ENCODE measurements at regions not wholly inside any gene's neighbourhood (a gene's known extent, or its start where the extent isn't known, plus 50 kb on each side); places are given as distances from the start of the nearest gene placed in this dataset.

DNA sequence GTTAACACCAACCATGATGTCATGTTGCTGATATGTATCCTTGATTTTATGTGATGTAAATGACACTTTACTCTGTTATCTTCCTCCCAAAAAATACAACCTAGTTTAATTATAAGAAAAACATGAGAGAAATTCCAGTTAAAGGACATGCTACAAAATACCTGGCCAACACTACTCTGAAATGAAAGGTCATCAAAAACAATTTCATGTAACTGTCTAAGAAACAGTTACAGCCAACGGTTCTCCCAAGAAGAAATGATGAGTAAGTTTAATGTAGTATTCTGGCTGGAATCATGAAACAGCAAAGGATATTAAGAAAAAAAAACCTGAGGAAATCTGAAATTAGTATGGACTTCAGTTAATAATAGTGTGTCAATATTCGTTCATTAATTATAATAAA lies 653.3 kb upstream of the FOXG1 start:
- ATAC-seq (ENCODE audit: low read depth in 2 of 2) (no peak), DNase-seq (no peak)
- Mint-ChIP-seq H3K27ac (no peak overlapping the region), H3K9me3 (peaks cover 0 to 4% (median 0%) of the 10 kb centered on the region in 7 donors), H3K4me3 (no peak overlapping the region), H3K36me3 (no peaks in the 10 kb centered on the region), H3K4me1 (no peaks in the 10 kb centered on the region), H3K27me3 (no peaks in the 10 kb centered on the region)

DNA sequence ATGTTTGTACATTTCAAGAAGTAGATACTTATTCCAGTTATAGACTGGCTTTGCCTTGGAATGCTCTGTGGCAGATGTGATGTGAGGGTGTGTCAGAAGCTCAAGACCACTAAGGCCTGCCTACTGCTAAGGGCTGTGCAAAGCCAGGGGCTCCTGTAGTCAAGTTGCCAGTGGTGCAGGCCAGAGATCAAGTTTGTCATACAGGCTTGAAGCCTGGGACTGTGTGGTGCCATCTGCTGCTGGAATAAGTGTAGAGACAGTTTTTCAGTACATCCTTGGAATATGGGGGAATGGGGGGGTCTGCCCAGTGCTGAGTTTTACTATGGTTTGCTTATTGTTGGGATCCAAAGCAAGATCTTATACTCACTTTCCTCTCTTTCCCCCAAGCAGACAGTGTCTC lies 649.9 kb upstream of the FOXG1 start:
- H3K4me3 Mint-ChIP-seq: no peak overlapping the region

DNA sequence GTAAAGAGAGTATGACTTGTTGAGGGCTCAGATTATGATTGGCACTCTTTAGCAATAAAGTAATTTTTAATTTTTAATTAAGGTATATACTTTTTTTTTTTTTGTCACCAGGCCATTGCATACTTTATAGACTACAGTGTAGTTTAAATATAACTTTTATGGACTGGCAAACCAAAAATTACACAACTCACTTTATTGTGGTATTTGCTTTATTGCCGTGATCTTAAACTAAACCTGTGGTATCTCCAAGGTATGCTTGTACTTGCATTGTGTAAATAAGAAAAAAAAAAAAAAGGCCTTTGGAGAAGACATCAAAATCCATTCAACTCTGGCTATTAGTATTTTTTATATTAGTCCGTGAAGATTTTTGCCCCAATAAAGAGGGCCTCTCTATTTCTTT lies 646.7 kb upstream of the FOXG1 start:
- Mint-ChIP-seq H3K9me3 (peaks cover 0 to 4% (median 0%) of the 10 kb centered on the region in 7 donors), H3K4me3 (no peak overlapping the region), H3K27ac (no peak overlapping the region), H3K27me3 (no peaks in the 10 kb centered on the region), H3K36me3 (no peaks in the 10 kb centered on the region), H3K4me1 (no peaks in the 10 kb centered on the region)
- no peak for ATAC-seq (ENCODE audit: low read depth in 2 of 2)
- DNase-seq: no peak

More for the DNA sequence above, 649.9 kb upstream of the FOXG1 start:
- ATAC-seq (ENCODE audit: low read depth in 2 of 2): no peak
- Mint-ChIP-seq H3K27me3 (no peaks in the 10 kb centered on the region), H3K36me3 (no peaks in the 10 kb centered on the region), H3K9me3 (peaks cover 0 to 1% (median 0%) of the 10 kb centered on the region in 7 donors), H3K4me1 (no peaks in the 10 kb centered on the region), H3K27ac (no peak overlapping the region)
- no peak for DNase-seq

DNA sequence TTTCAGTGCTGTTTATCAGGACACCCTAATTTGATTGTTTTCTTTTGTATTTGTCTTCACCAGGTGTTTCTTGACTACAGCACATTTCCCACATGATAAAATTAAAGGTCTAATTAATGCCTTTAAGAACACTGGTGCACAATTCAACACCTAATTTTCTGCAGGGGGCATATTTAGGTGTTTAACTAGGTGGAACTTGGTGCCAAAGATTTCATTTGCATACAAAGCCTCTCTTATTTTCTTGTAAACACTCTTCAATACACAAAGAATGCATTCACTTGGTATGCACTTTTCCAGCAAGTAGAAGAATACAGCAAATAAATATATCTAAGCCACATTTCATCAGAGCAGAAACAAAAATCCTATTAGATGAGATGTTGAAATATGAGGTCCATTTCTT lies 646.2 kb upstream of the FOXG1 start:
- peaks cover 0 to 4% (median 0%) of the 10 kb centered on the region in 7 donors for H3K9me3 Mint-ChIP-seq
- DNase-seq (no peak), ATAC-seq (ENCODE audit: low read depth in 2 of 2) (no peak)
- no peaks in the 10 kb centered on the region for H3K27me3 Mint-ChIP-seq
- H3K4me1 Mint-ChIP-seq: no peaks in the 10 kb centered on the region
- H3K4me3 Mint-ChIP-seq: no peak overlapping the region
- no peak overlapping the region for H3K27ac Mint-ChIP-seq
- no peaks in the 10 kb centered on the region for H3K36me3 Mint-ChIP-seq

DNA sequence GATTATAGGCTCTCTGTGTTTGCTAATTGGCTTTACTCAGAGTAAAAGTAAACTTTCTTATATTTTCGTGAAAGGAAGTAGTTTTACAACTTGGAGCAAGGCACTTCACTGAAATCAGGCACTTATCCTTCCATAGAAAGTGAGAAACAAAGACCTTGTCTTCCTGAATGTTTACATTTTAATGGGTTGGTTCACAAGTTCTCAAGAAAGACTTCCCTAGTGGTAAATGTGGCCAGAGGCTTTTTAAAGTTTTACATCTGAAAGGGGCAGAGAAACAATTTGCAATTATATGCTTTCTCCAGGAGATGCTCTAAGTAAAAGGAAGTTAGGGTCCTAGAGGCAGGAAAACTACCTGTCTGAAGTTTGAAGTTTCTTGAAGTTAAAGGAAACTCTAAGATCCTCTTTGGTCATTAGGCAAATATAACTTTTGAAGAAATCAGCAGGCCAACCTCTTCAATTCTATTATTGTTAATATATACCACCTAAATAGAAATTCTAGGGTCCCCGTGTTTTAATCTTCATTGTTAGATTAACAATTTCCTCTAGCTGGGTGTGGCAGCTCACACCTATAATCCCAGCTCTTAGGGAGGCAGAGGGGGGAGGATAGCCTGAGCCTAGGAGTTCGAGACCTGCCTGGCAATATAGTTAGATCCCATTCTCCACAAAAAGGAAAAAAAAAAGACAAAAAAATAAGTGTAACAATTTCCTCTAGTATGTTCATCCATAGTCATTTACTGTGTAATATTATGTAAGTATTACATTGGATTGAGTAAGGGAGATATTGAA lies 644.9 kb upstream of the FOXG1 start:
- ATAC-seq (ENCODE audit: low read depth in 2 of 2) (no peak), DNase-seq (no peak)
- no peaks in the 10 kb centered on the region for H3K36me3 Mint-ChIP-seq
- H3K4me3 Mint-ChIP-seq: no peak overlapping the region
- peaks cover 0 to 7% (median 2%) of the 10 kb centered on the region in 7 donors for H3K9me3 Mint-ChIP-seq
- no peaks in the 10 kb centered on the region for H3K4me1 Mint-ChIP-seq
- no peaks in the 10 kb centered on the region for H3K27me3 Mint-ChIP-seq
- no peak overlapping the region for H3K27ac Mint-ChIP-seq

DNA sequence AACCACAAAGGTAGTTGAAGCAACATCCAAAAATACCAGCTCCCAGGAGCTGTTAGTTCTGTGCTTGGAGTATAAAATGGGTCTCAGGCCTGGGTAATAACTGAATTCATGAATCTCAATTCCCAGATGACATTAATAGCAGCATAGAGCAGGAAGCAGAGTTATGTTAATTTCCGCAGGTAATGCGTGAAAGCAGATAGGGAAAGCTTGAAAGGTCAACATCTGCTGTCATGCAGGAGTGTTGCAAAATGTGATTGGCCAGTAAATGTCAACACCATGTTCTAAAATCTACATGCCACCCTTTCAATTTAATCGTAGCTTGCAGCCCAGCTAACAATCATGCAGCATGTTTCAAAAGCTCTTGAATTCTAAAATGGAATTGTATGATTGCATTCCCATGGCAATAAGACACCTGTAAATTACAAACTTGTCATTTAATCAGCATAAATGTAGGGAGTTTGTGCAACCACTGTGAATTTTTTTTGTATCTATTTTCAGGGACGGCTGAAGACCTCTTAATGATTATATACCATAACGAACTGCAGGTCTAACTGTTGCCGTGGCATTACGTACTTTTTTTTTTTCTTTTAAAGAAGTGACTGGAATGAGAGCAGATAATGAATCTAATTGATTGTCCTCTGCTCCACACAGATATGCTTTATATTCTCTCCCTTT lies 635.8 kb upstream of the FOXG1 start:
- peaks cover 3 to 24% (median 8%) of the 10 kb centered on the region in 7 donors for H3K9me3 Mint-ChIP-seq
- DNase-seq (no peak), ATAC-seq (ENCODE audit: low read depth in 2 of 2) (no peak)
- no peaks in the 10 kb centered on the region for H3K4me1 Mint-ChIP-seq
- no peak overlapping the region for H3K27ac Mint-ChIP-seq
- H3K4me3 Mint-ChIP-seq: no peak overlapping the region
- H3K36me3 Mint-ChIP-seq: no peaks in the 10 kb centered on the region
- H3K27me3 Mint-ChIP-seq: no peaks in the 10 kb centered on the region

DNA sequence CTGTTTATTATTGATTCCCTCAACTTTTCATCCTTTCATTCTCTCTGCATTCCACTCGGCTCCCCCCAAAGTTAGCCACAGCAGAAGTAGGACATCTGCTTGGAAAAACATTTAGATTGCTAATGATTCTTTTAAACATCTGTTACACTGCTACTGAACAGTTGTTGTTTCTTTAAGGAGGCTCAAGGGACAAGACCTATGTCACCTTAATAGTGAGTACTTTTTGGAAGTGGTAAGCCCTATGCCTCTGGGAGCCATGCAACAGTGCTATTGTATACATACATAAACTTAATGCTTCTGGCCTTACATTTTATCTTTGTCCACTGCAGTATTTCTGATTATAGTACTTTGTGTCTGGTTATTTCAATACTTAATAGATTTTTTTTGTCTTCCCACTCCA lies 628.2 kb upstream of the FOXG1 start:
- H3K27me3 Mint-ChIP-seq: no peaks in the 10 kb centered on the region

DNA sequence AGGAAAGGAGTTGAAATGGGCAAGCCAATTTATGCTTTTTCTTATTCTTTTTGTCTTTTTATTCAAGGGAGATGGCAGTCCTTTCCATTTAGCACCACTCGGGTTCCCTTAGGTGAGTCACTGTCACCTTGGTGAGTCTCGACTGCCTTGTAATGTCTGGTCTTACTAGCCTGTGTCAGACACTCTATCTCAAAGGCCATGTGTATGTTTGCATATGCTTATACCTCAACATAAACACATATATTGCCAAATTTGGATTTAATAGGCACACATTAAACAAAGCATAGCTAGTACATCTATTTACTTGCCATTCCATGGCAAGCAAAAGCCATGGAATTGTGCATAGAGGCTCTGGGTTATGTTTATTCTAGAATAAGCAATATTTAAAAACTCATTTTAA lies 624.9 kb upstream of the FOXG1 start:
- ATAC-seq (ENCODE audit: low read depth in 2 of 2) (no peak), DNase-seq (no peak)
- no peaks in the 10 kb centered on the region for H3K27me3 Mint-ChIP-seq
- H3K27ac Mint-ChIP-seq: no peak overlapping the region
- H3K36me3 Mint-ChIP-seq: no peaks in the 10 kb centered on the region
- no peak overlapping the region for H3K4me3 Mint-ChIP-seq
- peaks cover 0 to 5% (median 0%) of the 10 kb centered on the region in 7 donors for H3K9me3 Mint-ChIP-seq
- no peaks in the 10 kb centered on the region for H3K4me1 Mint-ChIP-seq

More for the DNA sequence above, 628.2 kb upstream of the FOXG1 start:
- ATAC-seq (ENCODE audit: low read depth in 2 of 2) (no peak), DNase-seq (no peak)
- H3K27ac Mint-ChIP-seq: no peak overlapping the region
- H3K4me1 Mint-ChIP-seq: no peaks in the 10 kb centered on the region
- H3K36me3 Mint-ChIP-seq: no peaks in the 10 kb centered on the region
- H3K4me3 Mint-ChIP-seq: no peak overlapping the region
- peaks cover 3 to 13% (median 5%) of the 10 kb centered on the region in 7 donors for H3K9me3 Mint-ChIP-seq

DNA sequence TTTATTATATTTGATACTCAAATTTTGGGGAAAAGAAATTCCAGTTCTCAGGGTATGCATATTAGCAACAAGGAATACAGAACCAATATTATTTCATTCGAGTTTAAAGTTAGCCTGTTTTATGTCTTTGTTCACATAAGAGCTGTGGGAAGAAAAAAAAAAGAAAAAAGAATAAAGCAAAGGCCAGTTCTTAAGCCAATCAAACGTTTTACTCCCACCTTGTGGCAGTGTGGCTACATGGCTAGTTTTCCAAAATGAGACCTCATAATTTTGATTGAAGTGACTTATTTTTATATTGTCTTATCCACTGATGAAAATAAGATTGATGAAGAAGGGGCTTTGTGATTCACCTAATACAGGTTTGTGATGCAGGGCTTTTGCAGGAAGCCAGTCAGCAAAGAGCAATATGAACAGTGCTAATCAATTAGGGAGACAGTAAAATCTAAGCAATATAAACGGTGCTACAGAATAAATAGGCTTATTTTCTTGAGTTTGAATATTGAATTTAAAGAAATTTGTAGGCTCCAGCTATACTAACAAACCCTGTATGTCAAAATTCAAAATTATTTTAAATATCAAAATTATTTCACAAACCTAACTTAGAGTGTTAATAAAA lies 624.1 kb upstream of the FOXG1 start:
- Mint-ChIP-seq H3K4me3 (no peak overlapping the region), H3K9me3 (peaks cover 0 to 5% (median 1%) of the 10 kb centered on the region in 7 donors), H3K4me1 (no peaks in the 10 kb centered on the region), H3K36me3 (no peaks in the 10 kb centered on the region), H3K27me3 (no peaks in the 10 kb centered on the region), H3K27ac (no peak overlapping the region)
- no peak for ATAC-seq (ENCODE audit: low read depth in 2 of 2)
- DNase-seq: no peak

DNA sequence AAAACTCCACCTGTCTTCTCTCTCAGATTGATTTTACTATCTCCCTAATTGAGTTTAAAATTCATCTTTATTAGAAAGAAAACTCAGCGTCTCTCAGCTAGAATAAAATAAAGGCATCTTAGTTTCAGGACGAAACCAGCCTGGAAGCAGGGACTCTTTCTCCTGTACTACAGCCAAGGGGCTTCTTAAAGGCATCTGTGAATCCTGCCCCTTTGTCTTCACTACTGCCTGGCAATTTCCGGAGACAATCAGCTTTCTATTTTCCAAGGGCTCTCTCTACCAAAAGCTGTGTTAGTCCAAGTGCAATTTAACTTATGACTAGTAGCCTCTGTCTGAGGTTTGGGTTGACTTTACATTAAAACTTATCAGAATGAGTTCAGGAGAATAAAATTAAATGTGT lies 623.3 kb upstream of the FOXG1 start:
- Mint-ChIP-seq H3K36me3 (no peaks in the 10 kb centered on the region), H3K9me3 (peaks cover 0 to 5% (median 1%) of the 10 kb centered on the region in 7 donors), H3K27ac (no peak overlapping the region), H3K27me3 (no peaks in the 10 kb centered on the region), H3K4me3 (no peak overlapping the region), H3K4me1 (no peaks in the 10 kb centered on the region)
- DNase-seq (no peak), ATAC-seq (ENCODE audit: low read depth in 2 of 2) (no peak)

DNA sequence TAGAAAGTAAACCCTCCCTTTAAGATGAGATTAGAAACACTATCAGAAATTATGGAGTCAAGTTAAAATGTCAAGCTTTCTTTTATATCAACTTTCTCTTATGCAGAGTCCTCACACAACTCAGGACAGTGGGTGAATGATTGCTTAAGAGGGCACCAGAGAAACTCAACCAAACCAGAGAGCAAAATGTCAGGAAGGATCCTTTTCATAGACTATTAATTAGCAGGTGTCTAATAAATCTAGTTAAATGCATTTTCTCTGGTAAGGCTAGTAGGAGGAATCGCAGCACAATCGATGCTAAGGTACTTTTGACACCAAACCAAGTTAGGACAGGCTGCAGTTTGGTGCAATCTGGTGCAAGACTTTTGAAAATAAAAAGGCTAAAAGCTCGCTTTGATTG lies 614.7 kb upstream of the FOXG1 start:
- H3K4me3 Mint-ChIP-seq: no peak overlapping the region
- no peak for DNase-seq
- no peaks in the 10 kb centered on the region for H3K4me1 Mint-ChIP-seq
- peaks cover 0 to 4% (median 1%) of the 10 kb centered on the region in 7 donors for H3K9me3 Mint-ChIP-seq
- no peak for ATAC-seq (ENCODE audit: low read depth in 2 of 2)
- no peaks in the 10 kb centered on the region for H3K36me3 Mint-ChIP-seq
- no peaks in the 10 kb centered on the region for H3K27me3 Mint-ChIP-seq
- no peak overlapping the region for H3K27ac Mint-ChIP-seq

DNA sequence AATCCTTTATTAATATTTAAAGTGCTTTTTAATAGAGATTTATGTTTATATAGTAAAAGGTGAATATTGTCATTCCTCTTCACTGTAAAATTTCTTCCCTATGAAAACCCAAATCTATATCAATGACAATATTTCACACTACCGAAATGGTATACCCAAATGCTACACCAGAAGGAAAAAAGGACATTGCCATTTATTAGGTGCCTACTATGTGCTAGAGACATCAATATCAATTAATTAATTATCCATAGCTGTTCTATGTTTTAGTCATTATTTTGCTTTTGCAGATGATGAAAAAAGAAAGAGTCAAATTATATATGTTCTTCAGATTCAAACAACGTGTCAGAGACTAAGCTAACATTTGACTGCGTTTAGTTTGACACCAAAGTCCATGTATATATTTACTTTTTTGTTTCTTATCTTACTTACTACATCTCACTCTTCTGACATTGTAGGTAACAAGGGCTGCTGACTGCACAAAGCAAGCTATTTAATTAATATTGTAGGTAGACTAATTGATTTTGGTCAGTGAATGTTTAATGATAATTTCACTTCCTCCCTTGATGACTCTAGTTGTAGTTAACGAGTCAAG lies 614.0 kb upstream of the FOXG1 start:
- no peak for ATAC-seq (ENCODE audit: low read depth in 2 of 2)
- H3K4me3 Mint-ChIP-seq: no peak overlapping the region
- no peaks in the 10 kb centered on the region for H3K4me1 Mint-ChIP-seq
- H3K27me3 Mint-ChIP-seq: no peaks in the 10 kb centered on the region
- no peak overlapping the region for H3K27ac Mint-ChIP-seq
- H3K36me3 Mint-ChIP-seq: no peaks in the 10 kb centered on the region
- no peak for DNase-seq
- peaks cover 0 to 4% (median 0%) of the 10 kb centered on the region in 7 donors for H3K9me3 Mint-ChIP-seq

DNA sequence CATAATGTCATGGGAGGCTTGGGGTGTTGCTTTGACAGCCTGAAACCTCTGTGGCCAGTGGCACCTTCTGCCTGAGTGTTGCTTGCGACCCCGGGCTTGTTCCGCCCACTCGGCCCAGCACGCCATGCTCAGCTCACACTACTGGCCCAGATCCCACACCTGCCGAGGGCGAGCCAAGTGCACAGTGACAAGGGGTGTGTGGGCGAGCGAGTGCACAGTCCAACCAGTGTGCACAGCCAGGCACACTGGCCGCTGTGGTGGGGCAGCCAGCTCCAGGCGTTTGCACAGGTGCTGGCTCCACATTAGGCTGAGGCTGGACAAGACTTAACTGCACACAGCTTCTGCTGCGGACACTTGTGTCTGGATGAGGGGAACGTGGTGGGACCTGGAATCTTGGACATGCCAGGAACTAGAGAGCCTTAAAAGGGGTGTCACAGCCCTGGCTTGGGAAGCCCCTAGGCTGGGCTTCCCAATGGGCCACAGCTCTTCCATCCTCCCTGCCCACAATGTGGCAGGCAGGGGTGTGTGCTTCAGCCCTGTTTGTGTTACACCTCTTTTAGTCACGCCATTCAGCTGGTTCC lies 609.2 kb upstream of the FOXG1 start:
- DNase-seq (no peak), ATAC-seq (ENCODE audit: low read depth in 2 of 2) (no peak)
- no peak overlapping the region for H3K27ac Mint-ChIP-seq
- no peaks in the 10 kb centered on the region for H3K36me3 Mint-ChIP-seq
- no peaks in the 10 kb centered on the region for H3K4me1 Mint-ChIP-seq
- H3K27me3 Mint-ChIP-seq: no peaks in the 10 kb centered on the region
- no peak overlapping the region for H3K4me3 Mint-ChIP-seq
- peaks cover 0 to 4% (median 0%) of the 10 kb centered on the region in 7 donors for H3K9me3 Mint-ChIP-seq

Data from naive B cell (primary cell).